WTC11 (cell line): ENCODE measurements at regions not wholly inside any gene's neighbourhood (a gene's known extent, or its start where the extent isn't known, plus 50 kb on each side); places are given as distances from the start of the nearest gene placed in this dataset.

Experiments
- CTCF ChIP-seq: fragments of 200-600 bp; IDR thresholded peaks from 2 replicates; pipeline ENCODE4 v1.8.0; 2022; ENCODE audit warnings: antibody characterized with exemption
- ESRRA ChIP-seq: sonication (generic); formaldehyde crosslinking; IDR thresholded peaks from 2 replicates; pipeline ENCODE4 v1.8.1; 2022; ENCODE audit warnings: mild to moderate bottlenecking, missing genetic modification reagents, borderline replicate concordance
- MYBL2 ChIP-seq: sonication (generic); formaldehyde crosslinking; IDR thresholded peaks from 2 replicates; pipeline ENCODE4 v1.8.1; 2023; ENCODE audit warnings: mild to moderate bottlenecking, moderate library complexity, missing genetic modification reagents

- no peak for TF ChIP-seq MYBL2 (CRISPR knock-in tag)
- no peak for TF ChIP-seq CTCF
- no peak for TF ChIP-seq ESRRA (CRISPR knock-in tag)
Measured at GRCh38 chr7:114758661-114759227, 163.2 kb upstream of the MDFIC start.
